Calu3 (cell line): ENCODE measurements at regions not wholly inside any gene's neighbourhood (a gene's known extent, or its start where the extent isn't known, plus 50 kb on each side); places are given as distances from the start of the nearest gene placed in this dataset.
A peak's percentile ranks its signal among the peaks of the same experiment; 100 is the strongest.

Experiments
- BruUV-seq: library from RNA; stranded (reverse); fragments of 400-500 nt; replicated peaks from 2 replicates; lab custom pipeline; 2021; lab: Mats Ljungman, UMichigan
- CTCF ChIA-PET: fragments of 300-600 bp; sonication (Branson Sonifier 250); formaldehyde crosslinking; loops from one replicate; lab custom pipeline; 2022; ENCODE audit warnings: antibody characterized with exemption; lab: Charles Lee
- DNase-seq: peaks from one replicate; pipeline ENCODE4 v3.0.0; 2022
- H3K27ac Mint-ChIP-seq: one replicate; pipeline ENCODE4 v1.8.0; 2022; ENCODE audit warnings: mixed read lengths; ENCODE audit not compliant: unreplicated experiment
- H3K27me3 Mint-ChIP-seq: one replicate; pipeline ENCODE4 v1.8.0; 2022; ENCODE audit warnings: mixed read lengths; ENCODE audit not compliant: unreplicated experiment
- H3K36me3 Mint-ChIP-seq: one replicate; pipeline ENCODE4 v1.8.0; 2022; ENCODE audit warnings: mild to moderate bottlenecking, moderate library complexity, mixed read lengths; ENCODE audit not compliant: insufficient read depth, unreplicated experiment
- H3K4me1 Mint-ChIP-seq: one replicate; pipeline ENCODE4 v1.8.0; 2022; ENCODE audit warnings: mild to moderate bottlenecking, low read depth, mixed read lengths; ENCODE audit not compliant: unreplicated experiment
- H3K4me3 Mint-ChIP-seq: one replicate; pipeline ENCODE4 v1.8.0; 2022; ENCODE audit warnings: mild to moderate bottlenecking, low read depth, moderate library complexity, mixed read lengths; ENCODE audit not compliant: unreplicated experiment
- H3K9me3 Mint-ChIP-seq: one replicate; pipeline ENCODE4 v1.8.0; 2022; ENCODE audit warnings: low read depth, mixed read lengths; ENCODE audit not compliant: unreplicated experiment
- intact Hi-C: fragments of 100-400 bp; cut with micrococcal nuclease; formaldehyde crosslinking; loops from one replicate; pipeline ENCODE4 v1.10.0; 2022; ENCODE audit not compliant: unreplicated experiment
- TF ChIP-seq, protein P1 (sequence below): fragments of 200-600 bp; IDR thresholded peaks from one replicate; pipeline ENCODE4 v1.8.0; 2022; ENCODE audit warnings: antibody characterized with exemption; ENCODE audit not compliant: unreplicated experiment

DNA sequence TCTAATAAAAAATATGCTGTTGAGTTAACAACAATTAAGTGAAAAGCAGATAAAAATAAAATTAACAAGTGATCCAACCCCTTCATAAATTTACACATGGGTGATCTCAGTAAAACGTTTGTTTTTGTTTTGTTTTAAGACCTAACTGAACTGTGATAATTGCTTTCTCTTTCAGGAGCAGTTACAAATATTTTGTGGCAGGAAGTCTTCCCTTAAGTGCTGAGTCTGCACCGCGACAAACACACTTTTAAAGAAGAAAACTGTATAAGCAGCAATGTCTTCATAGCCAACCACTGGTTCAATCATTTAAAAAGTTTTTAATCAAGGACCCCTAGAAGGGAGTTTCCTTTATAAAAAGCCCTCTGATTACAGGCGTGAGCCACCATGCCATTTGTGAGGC is 53.7 kb upstream of the NFKB1 start:
- H3K36me3 Mint-ChIP-seq: no peaks in the 10 kb centered on the region
- intact Hi-C loops: loop anchor here (5.0 kb wide), 2 partner anchors 175 to 655 kb away; no protein-coding TSS in a partner anchor
- H3K27me3 Mint-ChIP-seq: no peaks in the 10 kb centered on the region
- BruUV-seq: no TSS peak
- no peak for DNase-seq
- H3K27ac Mint-ChIP-seq: no peak overlapping the region
- no peak overlapping the region for H3K4me3 Mint-ChIP-seq
- CTCF ChIA-PET: no interaction called here
- TF ChIP-seq, protein P1, sequence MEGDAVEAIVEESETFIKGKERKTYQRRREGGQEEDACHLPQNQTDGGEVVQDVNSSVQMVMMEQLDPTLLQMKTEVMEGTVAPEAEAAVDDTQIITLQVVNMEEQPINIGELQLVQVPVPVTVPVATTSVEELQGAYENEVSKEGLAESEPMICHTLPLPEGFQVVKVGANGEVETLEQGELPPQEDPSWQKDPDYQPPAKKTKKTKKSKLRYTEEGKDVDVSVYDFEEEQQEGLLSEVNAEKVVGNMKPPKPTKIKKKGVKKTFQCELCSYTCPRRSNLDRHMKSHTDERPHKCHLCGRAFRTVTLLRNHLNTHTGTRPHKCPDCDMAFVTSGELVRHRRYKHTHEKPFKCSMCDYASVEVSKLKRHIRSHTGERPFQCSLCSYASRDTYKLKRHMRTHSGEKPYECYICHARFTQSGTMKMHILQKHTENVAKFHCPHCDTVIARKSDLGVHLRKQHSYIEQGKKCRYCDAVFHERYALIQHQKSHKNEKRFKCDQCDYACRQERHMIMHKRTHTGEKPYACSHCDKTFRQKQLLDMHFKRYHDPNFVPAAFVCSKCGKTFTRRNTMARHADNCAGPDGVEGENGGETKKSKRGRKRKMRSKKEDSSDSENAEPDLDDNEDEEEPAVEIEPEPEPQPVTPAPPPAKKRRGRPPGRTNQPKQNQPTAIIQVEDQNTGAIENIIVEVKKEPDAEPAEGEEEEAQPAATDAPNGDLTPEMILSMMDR: no peak
- no peaks in the 10 kb centered on the region for H3K4me1 Mint-ChIP-seq
- no peaks in the 10 kb centered on the region for H3K9me3 Mint-ChIP-seq

DNA sequence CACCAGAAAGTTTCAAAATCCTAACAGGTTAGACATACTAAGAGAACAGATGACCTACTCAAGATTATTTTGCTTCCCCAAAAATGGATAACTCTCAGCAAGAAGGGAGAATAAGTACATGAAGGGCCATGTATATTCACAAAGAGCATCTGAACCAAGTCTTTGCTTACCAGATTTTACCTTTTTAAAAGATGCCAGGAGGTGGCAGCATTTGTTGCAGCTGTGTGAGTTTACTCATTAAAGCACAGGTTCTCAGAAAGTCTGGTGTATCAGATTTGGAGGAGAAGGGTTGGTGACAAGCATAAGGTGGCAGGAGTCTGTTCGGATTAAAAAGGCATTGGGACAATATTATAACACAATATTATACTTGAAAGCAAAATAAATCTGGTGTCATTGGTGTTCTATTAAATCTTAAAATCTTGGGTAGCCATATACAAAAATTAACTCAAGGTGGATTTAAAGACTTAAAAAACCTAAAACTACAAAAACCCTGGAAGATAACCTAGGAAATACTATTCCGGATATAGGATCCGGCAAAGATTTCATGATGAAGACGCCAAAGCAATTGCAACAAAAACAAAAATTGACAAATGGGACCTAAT is 51.3 kb upstream of the NFKB1 start:
- H3K4me1 Mint-ChIP-seq: no peaks in the 10 kb centered on the region
- intact Hi-C loops: loop anchor here (1.0 to 5.0 kb wide), 3 partner anchors 172 to 652 kb away; no protein-coding TSS in a partner anchor
- H3K27ac Mint-ChIP-seq: no peak overlapping the region
- no TSS peak for BruUV-seq
- no peaks in the 10 kb centered on the region for H3K9me3 Mint-ChIP-seq
- no peaks in the 10 kb centered on the region for H3K36me3 Mint-ChIP-seq
- no peaks in the 10 kb centered on the region for H3K27me3 Mint-ChIP-seq
- no peak overlapping the region for H3K4me3 Mint-ChIP-seq
- CTCF ChIA-PET: no interaction called here
- DNase-seq: peak; percentile 27
- TF ChIP-seq, protein P1: peak; percentile 28

DNA sequence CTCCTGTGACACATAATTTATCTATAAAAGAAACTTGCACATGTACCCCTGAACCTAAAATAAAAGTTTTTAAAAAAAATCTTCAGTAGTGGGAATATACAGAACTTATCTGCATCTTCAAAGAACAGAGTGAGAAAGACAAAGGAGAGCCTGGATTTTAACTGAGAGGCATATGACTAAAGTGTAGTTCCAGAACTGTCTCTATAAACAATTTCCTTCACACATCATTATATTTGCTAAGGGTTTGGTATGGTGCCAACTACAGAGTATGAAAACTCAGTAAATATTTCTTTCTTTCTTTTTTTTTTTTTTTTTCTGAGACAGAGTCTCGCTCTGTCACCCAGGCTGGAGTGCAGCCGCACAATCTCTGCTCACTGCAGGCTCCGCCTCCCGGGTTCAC is 49.9 kb upstream of the NFKB1 start:
- no peaks in the 10 kb centered on the region for H3K9me3 Mint-ChIP-seq
- CTCF ChIA-PET: no interaction called here
- intact Hi-C loops: no loop called here
- H3K36me3 Mint-ChIP-seq: no peaks in the 10 kb centered on the region
- no peaks in the 10 kb centered on the region for H3K4me1 Mint-ChIP-seq
- no TSS peak for BruUV-seq
- H3K4me3 Mint-ChIP-seq: no peak overlapping the region
- H3K27ac Mint-ChIP-seq: no peak overlapping the region
- TF ChIP-seq, protein P1: no peak
- DNase-seq: no peak
- no peaks in the 10 kb centered on the region for H3K27me3 Mint-ChIP-seq
